ENCODE measurements at regions not wholly inside any gene's neighbourhood (a gene's known extent, or its start where the extent isn't known, plus 50 kb on each side); places are given as distances from the start of the nearest gene placed in this dataset.

- TF ChIP-seq POLR2A (IDR thresholded peaks at IDR 0.05; ENCODE audit: low read depth, low read length) (no peak), TAF1 (IDR thresholded peaks at IDR 0.05; ENCODE audit: borderline replicate concordance, low read depth, low read length) (no peak)
Measured at GRCh38 chr14:104502060-104502459, 77.5 kb upstream of the C14orf180 start.

All from GM12892 (cell line).